ENCODE measurements at regions not wholly inside any gene's neighbourhood (a gene's known extent, or its start where the extent isn't known, plus 50 kb on each side); places are given as distances from the start of the nearest gene placed in this dataset.

GRCh38 chrX:42098900-42099299 is 175.5 kb upstream of the CASK start:
- WGBS: 76% methylated on average over 11 of the region's 11 CpGs
- TF ChIP-seq POLR2A (IDR thresholded peaks at IDR 0.05) (no peak), EP300 (IDR thresholded peaks at IDR 0.05) (no peak), POLR2AphosphoS5 (IDR thresholded peaks at IDR 0.05) (no peak), CTCF (IDR thresholded peaks at IDR 0.05) (no peak)
- no peak overlapping the region for H3K27ac ChIP-seq
- H3K4me1 ChIP-seq: no peaks in the 10 kb centered on the region
- H3K4me3 ChIP-seq: no peak overlapping the region
- H3K27me3 ChIP-seq: no peaks in the 10 kb centered on the region
- no peaks in the 10 kb centered on the region for H3K36me3 ChIP-seq
- no peak for DNase-seq (ENCODE audit: low spot score in 2 of 2)
- H3K9me3 ChIP-seq: no peaks in the 10 kb centered on the region

- TF ChIP-seq POLR2A (IDR thresholded peaks at IDR 0.05) (no peak), EP300 (IDR thresholded peaks at IDR 0.05) (no peak), POLR2AphosphoS5 (IDR thresholded peaks at IDR 0.05) (no peak), CTCF (IDR thresholded peaks at IDR 0.05) (no peak)
- WGBS: 83% methylated on average over 4 of the region's 4 CpGs
- Histone ChIP-seq H3K27ac (no peak overlapping the region), H3K9me3 (no peaks in the 10 kb centered on the region), H3K36me3 (no peaks in the 10 kb centered on the region), H3K4me1 (no peaks in the 10 kb centered on the region), H3K27me3 (no peaks in the 10 kb centered on the region), H3K4me3 (no peak overlapping the region)
- DNase-seq (ENCODE audit: low spot score in 2 of 2): no peak
These were observed 174.1 kb upstream of the CASK start for GRCh38 chrX:42097486-42097885.

GRCh38 chrX:42096265-42096920 is 173.0 kb upstream of the CASK start:
- H3K4me1 ChIP-seq: no peaks in the 10 kb centered on the region
- WGBS: 79% methylated on average over 9 of the region's 9 CpGs
- no peaks in the 10 kb centered on the region for H3K27me3 ChIP-seq
- no peak overlapping the region for H3K27ac ChIP-seq
- DNase-seq (ENCODE audit: low spot score in 2 of 2): no peak
- no peaks in the 10 kb centered on the region for H3K36me3 ChIP-seq
- no peak overlapping the region for H3K4me3 ChIP-seq
- TF ChIP-seq POLR2AphosphoS5 (IDR thresholded peaks at IDR 0.05): no peak
- no peak for TF ChIP-seq EP300 (IDR thresholded peaks at IDR 0.05)
- no peak for TF ChIP-seq POLR2A (IDR thresholded peaks at IDR 0.05)
- no peak for TF ChIP-seq CTCF (IDR thresholded peaks at IDR 0.05)
- no peaks in the 10 kb centered on the region for H3K9me3 ChIP-seq

GRCh38 chrX:42094218-42094617 is 170.9 kb upstream of the CASK start:
- H3K9me3 ChIP-seq: no peaks in the 10 kb centered on the region
- no peaks in the 10 kb centered on the region for H3K36me3 ChIP-seq
- no peak overlapping the region for H3K4me3 ChIP-seq
- DNase-seq (ENCODE audit: low spot score in 2 of 2): no peak
- TF ChIP-seq POLR2AphosphoS5 (IDR thresholded peaks at IDR 0.05): no peak
- H3K4me1 ChIP-seq: no peaks in the 10 kb centered on the region
- no peak overlapping the region for H3K27ac ChIP-seq
- no peaks in the 10 kb centered on the region for H3K27me3 ChIP-seq
- WGBS: 52% methylated on average over 5 of the region's 5 CpGs

GRCh38 chrX:42093756-42094155 is 170.4 kb upstream of the CASK start:
- H3K4me1 ChIP-seq: no peaks in the 10 kb centered on the region
- no peaks in the 10 kb centered on the region for H3K36me3 ChIP-seq
- H3K27me3 ChIP-seq: no peaks in the 10 kb centered on the region
- H3K9me3 ChIP-seq: no peaks in the 10 kb centered on the region
- no peak overlapping the region for H3K27ac ChIP-seq
- TF ChIP-seq POLR2A (IDR thresholded peaks at IDR 0.05): no peak
- TF ChIP-seq POLR2AphosphoS5 (IDR thresholded peaks at IDR 0.05): no peak
- TF ChIP-seq CTCF (IDR thresholded peaks at IDR 0.05): no peak
- TF ChIP-seq EP300 (IDR thresholded peaks at IDR 0.05): no peak
- no peak overlapping the region for H3K4me3 ChIP-seq
- DNase-seq (ENCODE audit: low spot score in 2 of 2): no peak
- WGBS: 58% methylated on average over 6 of the region's 6 CpGs

- TF ChIP-seq POLR2A (IDR thresholded peaks at IDR 0.05) (no peak), EP300 (IDR thresholded peaks at IDR 0.05) (no peak), POLR2AphosphoS5 (IDR thresholded peaks at IDR 0.05) (no peak), CTCF (IDR thresholded peaks at IDR 0.05) (no peak)
- H3K4me1 ChIP-seq: no peaks in the 10 kb centered on the region
- no peak for DNase-seq (ENCODE audit: low spot score in 2 of 2)
- WGBS: 54% methylated on average over 1 of the region's 1 CpG
- H3K4me3 ChIP-seq: no peak overlapping the region
- no peaks in the 10 kb centered on the region for H3K9me3 ChIP-seq
- H3K27ac ChIP-seq: no peak overlapping the region
- no peaks in the 10 kb centered on the region for H3K36me3 ChIP-seq
- H3K27me3 ChIP-seq: no peaks in the 10 kb centered on the region
These were observed 167.0 kb upstream of the CASK start for GRCh38 chrX:42090395-42090794.
